Gastrocnemius medialis (tissue), 4 donors: ENCODE measurements at regions not wholly inside any gene's neighbourhood (a gene's known extent, or its start where the extent isn't known, plus 50 kb on each side); places are given as distances from the start of the nearest gene placed in this dataset.

ENCODE experiments used
- CTCF ChIP-seq, 5 experiments: fragments of 450-650 bp in 3 of 5; fragments of 200-600 bp in 2 of 5; sonication (generic) in 2 of 5; IDR thresholded peaks in 4 of 5; conservative IDR thresholded peaks in 1 of 5; 1 replicate in 4 of 5; 2 replicates in 1 of 5; pipeline ENCODE4 v1.5.1; 2016 to 2019; ENCODE audit warnings: antibody characterized with exemption in 5 of 5, mild to moderate bottlenecking in 3 of 5, moderate library complexity in 3 of 5
- POLR2A ChIP-seq, 2 donors: fragments of 450-650 bp; IDR thresholded peaks; one replicate each; pipeline ENCODE4 v1.6.1; 2017; ENCODE audit warnings: antibody characterized with exemption in 2 of 2, mild to moderate bottlenecking in 2 of 2, moderate library complexity in 2 of 2

- TF ChIP-seq CTCF (IDR thresholded peaks at IDR 0.05 in 4 of 5, conservative IDR thresholded peaks at IDR 0.05 in 1 of 5) (no peak), POLR2A (IDR thresholded peaks at IDR 0.05) (no peak)
Measured at GRCh38 chr2:147488472-147488871, 356.4 kb upstream of the ACVR2A start.
